CD14-positive monocyte (primary cell): ENCODE measurements at regions not wholly inside any gene's neighbourhood (a gene's known extent, or its start where the extent isn't known, plus 50 kb on each side); places are given as distances from the start of the nearest gene placed in this dataset.

Source experiments
- DNase-seq, 3 donors: peaks; one replicate each; pipeline ENCODE4 v3.0.0-alpha.2; 2011 to 2022
- H2AFZ ChIP-seq: 2 replicates; pipeline ENCODE4 v1.6.0; 2012; ENCODE audit warnings: mild to moderate bottlenecking, low read depth, low read length, inconsistent platforms; ENCODE audit not compliant: insufficient read depth, poor library complexity, severe bottlenecking
- H3K27ac ChIP-seq, 2 donors: 1 replicate in 1 of 2; 2 replicates in 1 of 2; pipeline ENCODE4 v1.5.1; 2012 to 2013; ENCODE audit warnings: low read length in 2 of 2, control low read depth in 1 of 2, inconsistent platforms in 1 of 2, low read depth in 1 of 2, mild to moderate bottlenecking in 1 of 2
- H3K27me3 ChIP-seq, 2 donors: one replicate each; pipeline versions ENCODE4 v1.6.0 to v1.6.1; 2011 to 2013; ENCODE audit warnings: low read length in 2 of 2; ENCODE audit not compliant: control insufficient read depth in 2 of 2, insufficient read depth in 2 of 2
- H3K36me3 ChIP-seq, 2 donors: replicated peaks in 1 of 2; 1 replicate in 1 of 2; 2 replicates in 1 of 2; pipeline versions ENCODE4 v1.5.1 to v1.6.1; 2012 to 2013; ENCODE audit warnings: low read length in 2 of 2, control low read depth in 1 of 2, inconsistent platforms in 1 of 2, mild to moderate bottlenecking in 1 of 2; ENCODE audit not compliant: insufficient read depth in 2 of 2, control insufficient read depth in 1 of 2
- H3K4me1 ChIP-seq, 2 donors: 1 replicate in 1 of 2; 2 replicates in 1 of 2; pipeline versions ENCODE4 v1.5.1 to v1.6.1; 2012 to 2013; ENCODE audit warnings: low read length in 2 of 2, control low read depth in 1 of 2, inconsistent platforms in 1 of 2, mild to moderate bottlenecking in 1 of 2, moderate library complexity in 1 of 2; ENCODE audit not compliant: insufficient read depth in 2 of 2, control insufficient read depth in 1 of 2
- H3K4me2 ChIP-seq: replicated peaks from 2 replicates; pipeline ENCODE3; 2012; ENCODE audit warnings: low read length, moderate library complexity, mild to moderate bottlenecking; ENCODE audit not compliant: poor library complexity, severe bottlenecking; ENCODE audit errors: extremely low read depth
- H3K4me3 ChIP-seq, 3 experiments: fragments of 200-600 bp in 1 of 3; sonication (generic) in 1 of 3; replicated peaks in 1 of 3; 1 replicate in 2 of 3; 2 replicates in 1 of 3; pipeline ENCODE4 v1.5.1; 2011 to 2013; ENCODE audit warnings: low read length in 3 of 3, mild to moderate bottlenecking in 3 of 3, control low read depth in 2 of 3, low read depth in 2 of 3, inconsistent platforms in 1 of 3, moderate library complexity in 1 of 3
- H3K79me2 ChIP-seq: 2 replicates; pipeline ENCODE4 v1.6.0; 2012; ENCODE audit warnings: mild to moderate bottlenecking, control low read depth, inconsistent platforms, low read length, moderate library complexity; ENCODE audit not compliant: insufficient read depth
- H3K9ac ChIP-seq: 2 replicates; pipeline ENCODE4 v1.6.0; 2017; ENCODE audit warnings: low read length, mild to moderate bottlenecking; ENCODE audit not compliant: insufficient read depth, poor library complexity, severe bottlenecking
- H3K9me3 ChIP-seq, 2 donors: replicated peaks in 1 of 2; 1 replicate in 1 of 2; 2 replicates in 1 of 2; pipeline versions ENCODE4 v1.5.1 to v1.6.1; 2012 to 2013; ENCODE audit warnings: low read length in 2 of 2, control low read depth in 1 of 2; ENCODE audit not compliant: control insufficient read depth in 1 of 2, insufficient read depth in 1 of 2
- H4K20me1 ChIP-seq: 2 replicates; pipeline ENCODE4 v1.6.0; 2012; ENCODE audit warnings: mild to moderate bottlenecking, low read length, control low read depth, moderate library complexity; ENCODE audit not compliant: insufficient read depth
- H3K27ac Mint-ChIP-seq, 7 donors: one replicate each; pipeline ENCODE4 v1.8.0; 2020; ENCODE audit warnings: mild to moderate bottlenecking in 7 of 7, mixed read lengths in 7 of 7, moderate library complexity in 6 of 7, inconsistent platforms in 2 of 7
- H3K27me3 Mint-ChIP-seq, 3 donors: one replicate each; pipeline ENCODE4 v1.8.0; 2021 to 2022; ENCODE audit warnings: low read depth in 3 of 3, mild to moderate bottlenecking in 3 of 3, mixed read lengths in 3 of 3, moderate library complexity in 3 of 3, inconsistent platforms in 1 of 3
- H3K36me3 Mint-ChIP-seq, 2 donors: one replicate each; pipeline ENCODE4 v1.8.0; 2020; ENCODE audit warnings: mixed read lengths in 2 of 2, inconsistent platforms in 1 of 2, mild to moderate bottlenecking in 1 of 2
- H3K4me1 Mint-ChIP-seq: one replicate; pipeline ENCODE4 v1.8.0; 2020; ENCODE audit warnings: mild to moderate bottlenecking, mixed read lengths
- H3K4me3 Mint-ChIP-seq, 2 donors: one replicate each; pipeline ENCODE4 v1.8.0; 2020; ENCODE audit warnings: mild to moderate bottlenecking in 2 of 2, mixed read lengths in 2 of 2, moderate library complexity in 1 of 2
- H3K9me3 Mint-ChIP-seq, 7 donors: one replicate each; pipeline ENCODE4 v1.8.0; 2020 to 2022; ENCODE audit warnings: mixed read lengths in 7 of 7, mild to moderate bottlenecking in 6 of 7, moderate library complexity in 6 of 7, inconsistent platforms in 2 of 7
- WGBS: methylation state at CpG from one replicate; pipeline ENCODE4 v1.1.5; 2013; ENCODE audit warnings: missing lambda C conversion rate; ENCODE audit not compliant: insufficient coverage; 5-methylcytosine and 5-hydroxymethylcytosine counted together
- intact Hi-C, 2 donors: fragments of 100-400 bp; cut with micrococcal nuclease; formaldehyde crosslinking; loops; one replicate each; pipeline versions ENCODE4 v1.15.0 to v1.15.1; 2023
- TF ChIP-seq, protein P1 (sequence below): fragments of 200-600 bp; IDR thresholded peaks from one replicate; pipeline ENCODE4 v1.8.0; 2022; ENCODE audit warnings: antibody characterized with exemption, mild to moderate bottlenecking

DNA sequence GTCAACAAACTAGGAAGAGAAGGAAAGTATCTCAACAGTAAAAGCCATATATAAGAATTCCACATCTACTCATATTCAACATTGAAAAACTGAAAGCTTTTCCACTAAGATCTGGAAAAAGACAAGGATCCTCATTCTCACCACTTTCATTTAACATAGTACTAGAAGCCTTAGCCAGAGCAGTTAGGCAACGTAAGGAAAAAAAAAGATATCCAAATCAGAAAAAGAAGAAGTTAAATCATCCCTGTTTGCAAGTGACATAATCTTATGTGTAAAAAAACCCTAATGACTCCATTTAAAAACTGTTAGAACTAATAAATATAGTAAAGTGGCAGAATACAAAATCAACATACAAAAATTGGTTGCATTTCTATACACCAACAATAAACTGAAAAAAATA is 426.2 kb downstream of the BCAT1 start:
- Histone ChIP-seq H3K27me3 (no peaks in the 10 kb centered on the region), H3K79me2 (no peaks in the 10 kb centered on the region), H4K20me1 (no peaks in the 10 kb centered on the region), H3K4me3 (no peak overlapping the region), H3K36me3 (no peaks in the 10 kb centered on the region), H3K4me2 (no peak overlapping the region), H3K4me1 (no peaks in the 10 kb centered on the region), H3K27ac (no peak overlapping the region), H2AFZ (no peak overlapping the region), H3K9ac (no peak overlapping the region), H3K9me3 (peaks cover 4 to 13% of the 10 kb centered on the region in 2 donors)
- intact Hi-C loops: no loop called here
- H3K27me3 Mint-ChIP-seq: peaks cover 0 to 4% (median 1%) of the 10 kb centered on the region in 3 donors
- TF ChIP-seq, protein P1, sequence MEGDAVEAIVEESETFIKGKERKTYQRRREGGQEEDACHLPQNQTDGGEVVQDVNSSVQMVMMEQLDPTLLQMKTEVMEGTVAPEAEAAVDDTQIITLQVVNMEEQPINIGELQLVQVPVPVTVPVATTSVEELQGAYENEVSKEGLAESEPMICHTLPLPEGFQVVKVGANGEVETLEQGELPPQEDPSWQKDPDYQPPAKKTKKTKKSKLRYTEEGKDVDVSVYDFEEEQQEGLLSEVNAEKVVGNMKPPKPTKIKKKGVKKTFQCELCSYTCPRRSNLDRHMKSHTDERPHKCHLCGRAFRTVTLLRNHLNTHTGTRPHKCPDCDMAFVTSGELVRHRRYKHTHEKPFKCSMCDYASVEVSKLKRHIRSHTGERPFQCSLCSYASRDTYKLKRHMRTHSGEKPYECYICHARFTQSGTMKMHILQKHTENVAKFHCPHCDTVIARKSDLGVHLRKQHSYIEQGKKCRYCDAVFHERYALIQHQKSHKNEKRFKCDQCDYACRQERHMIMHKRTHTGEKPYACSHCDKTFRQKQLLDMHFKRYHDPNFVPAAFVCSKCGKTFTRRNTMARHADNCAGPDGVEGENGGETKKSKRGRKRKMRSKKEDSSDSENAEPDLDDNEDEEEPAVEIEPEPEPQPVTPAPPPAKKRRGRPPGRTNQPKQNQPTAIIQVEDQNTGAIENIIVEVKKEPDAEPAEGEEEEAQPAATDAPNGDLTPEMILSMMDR: no peak
- WGBS: no CpG with 5 or more reads among the region's 1 CpG
- H3K27ac Mint-ChIP-seq: no peak overlapping the region
- no peaks in the 10 kb centered on the region for H3K36me3 Mint-ChIP-seq
- peaks cover 10 to 40% (median 26%) of the 10 kb centered on the region in 7 donors for H3K9me3 Mint-ChIP-seq
- no peak overlapping the region for H3K4me3 Mint-ChIP-seq
- no peak for DNase-seq
- no peaks in the 10 kb centered on the region for H3K4me1 Mint-ChIP-seq

DNA sequence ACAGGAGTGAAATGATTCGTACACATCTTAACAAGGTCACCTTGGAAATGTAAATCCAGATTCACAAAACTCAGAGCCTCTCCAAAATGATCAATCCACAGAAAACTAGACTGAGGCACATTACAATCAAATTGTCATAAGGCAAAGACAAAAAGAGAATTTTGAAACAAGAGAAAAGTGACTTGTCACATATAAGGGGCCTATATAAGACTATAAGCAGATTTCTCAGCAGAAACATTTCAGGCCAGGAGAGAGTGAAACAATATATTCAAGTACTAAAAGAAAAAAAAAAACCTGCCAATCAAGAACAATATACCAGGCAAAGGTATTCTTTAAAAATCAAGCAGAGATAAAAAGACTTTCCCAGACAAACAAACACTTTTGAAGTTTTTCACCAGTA is 429.1 kb downstream of the BCAT1 start:
- DNase-seq: no peak
- H2AFZ ChIP-seq: no peak overlapping the region
- Mint-ChIP-seq H3K27ac (no peak overlapping the region), H3K9me3 (peaks cover 10 to 28% (median 21%) of the 10 kb centered on the region in 7 donors), H3K36me3 (no peaks in the 10 kb centered on the region), H3K4me1 (no peaks in the 10 kb centered on the region), H3K27me3 (peaks cover 1 to 6% (median 3%) of the 10 kb centered on the region in 3 donors), H3K4me3 (no peak overlapping the region)
- TF ChIP-seq, protein P1: no peak
- intact Hi-C loops: no loop called here
- H3K9ac ChIP-seq: no peak overlapping the region
- H3K27me3 ChIP-seq: no peaks in the 10 kb centered on the region
- no peaks in the 10 kb centered on the region for H3K36me3 ChIP-seq
- H3K4me1 ChIP-seq: no peaks in the 10 kb centered on the region
- H3K4me3 ChIP-seq: no peak overlapping the region
- 100% methylated on average over 1 of the region's 1 CpG for WGBS
- H3K4me2 ChIP-seq: no peak overlapping the region
- H3K27ac ChIP-seq: no peak overlapping the region
- H3K9me3 ChIP-seq: peaks cover 4 to 13% of the 10 kb centered on the region in 2 donors
- no peaks in the 10 kb centered on the region for H3K79me2 ChIP-seq
- no peaks in the 10 kb centered on the region for H4K20me1 ChIP-seq
